ENCODE measurements at regions not wholly inside any gene's neighbourhood (a gene's known extent, or its start where the extent isn't known, plus 50 kb on each side); places are given as distances from the start of the nearest gene placed in this dataset.

DNA sequence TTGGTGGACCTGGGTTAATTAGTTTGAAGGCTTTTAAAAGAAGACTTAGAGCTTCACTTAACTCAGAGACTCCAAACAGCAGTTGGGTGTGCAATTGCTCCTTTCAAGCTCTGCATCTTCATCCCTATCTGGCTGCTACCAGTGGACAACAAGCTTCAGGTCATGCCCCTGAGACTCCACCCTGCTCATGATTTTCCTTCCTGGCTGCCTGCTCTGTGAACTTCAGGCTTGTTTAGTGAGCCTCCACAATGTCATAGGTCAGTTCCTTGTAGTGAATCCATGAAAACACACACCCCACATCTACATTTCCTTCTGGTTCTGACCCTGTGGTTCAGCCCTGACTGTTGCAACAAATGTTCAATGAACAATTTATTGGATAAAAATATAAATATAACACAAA is 61.1 kb upstream of the MARCKS start:
- Histone ChIP-seq H3K4me1 (no peaks in the 10 kb centered on the region), H3K36me3 (no peaks in the 10 kb centered on the region), H3K27ac (no peak overlapping the region), H3K4me3 (no peak overlapping the region), H3K27me3 (no peaks in the 10 kb centered on the region), H3K9me3 (no peaks in the 10 kb centered on the region)
- ATAC-seq (no peak), DNase-seq (no peak)
- no peak for TF ChIP-seq CTCF (IDR thresholded peaks at IDR 0.05)
- intact Hi-C loops (cut with DNase I), result no loop called here

GRCh38 chr6:113802779-113803178 is 54.4 kb upstream of the MARCKS start:
- H3K36me3 ChIP-seq, result no peaks in the 10 kb centered on the region
- no peak for TF ChIP-seq CTCF (IDR thresholded peaks at IDR 0.05)
- peaks cover 0 to 32% (median 0%) of the 10 kb centered on the region in 9 donors for H3K4me1 ChIP-seq
- intact Hi-C loops (cut with DNase I), result no loop called here
- peaks cover 0 to 5% (median 0%) of the 10 kb centered on the region in 11 donors for H3K9me3 ChIP-seq
- H3K27me3 ChIP-seq, result no peaks in the 10 kb centered on the region
- H3K4me3 ChIP-seq, result no peak overlapping the region
- H3K27ac ChIP-seq, result no peak overlapping the region
- ATAC-seq, result no peak
- no peak for DNase-seq

DNA sequence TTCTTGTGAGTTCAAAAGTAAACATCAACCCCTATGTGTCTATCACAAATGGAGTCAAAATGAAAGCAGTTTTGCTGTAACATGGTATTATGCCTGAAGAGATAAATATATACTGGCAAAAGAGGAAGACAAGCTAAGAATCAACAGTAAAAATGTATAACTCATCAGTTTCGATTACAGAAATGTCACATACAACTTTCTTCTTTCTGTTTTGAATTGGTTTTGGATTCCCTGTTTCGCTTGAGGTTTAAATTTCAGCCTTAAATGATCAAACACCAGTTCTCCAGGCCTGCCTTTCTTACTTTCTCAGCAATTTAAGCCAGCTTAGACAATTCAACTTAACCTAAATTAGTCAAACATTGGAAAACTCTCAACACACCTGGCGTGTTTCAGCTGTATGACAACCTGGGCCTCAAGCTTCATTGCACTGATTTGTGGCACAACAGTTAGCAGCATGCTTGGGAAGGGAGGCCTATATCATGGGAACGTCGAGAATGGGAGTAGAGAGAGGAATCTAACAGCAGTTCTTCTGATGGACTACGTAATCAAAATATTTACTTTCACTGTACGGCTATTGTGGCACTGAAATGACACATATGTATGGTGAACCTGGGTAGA is 51.9 kb upstream of the MARCKS start:
- intact Hi-C loops (cut with DNase I), result no loop called here

DNA sequence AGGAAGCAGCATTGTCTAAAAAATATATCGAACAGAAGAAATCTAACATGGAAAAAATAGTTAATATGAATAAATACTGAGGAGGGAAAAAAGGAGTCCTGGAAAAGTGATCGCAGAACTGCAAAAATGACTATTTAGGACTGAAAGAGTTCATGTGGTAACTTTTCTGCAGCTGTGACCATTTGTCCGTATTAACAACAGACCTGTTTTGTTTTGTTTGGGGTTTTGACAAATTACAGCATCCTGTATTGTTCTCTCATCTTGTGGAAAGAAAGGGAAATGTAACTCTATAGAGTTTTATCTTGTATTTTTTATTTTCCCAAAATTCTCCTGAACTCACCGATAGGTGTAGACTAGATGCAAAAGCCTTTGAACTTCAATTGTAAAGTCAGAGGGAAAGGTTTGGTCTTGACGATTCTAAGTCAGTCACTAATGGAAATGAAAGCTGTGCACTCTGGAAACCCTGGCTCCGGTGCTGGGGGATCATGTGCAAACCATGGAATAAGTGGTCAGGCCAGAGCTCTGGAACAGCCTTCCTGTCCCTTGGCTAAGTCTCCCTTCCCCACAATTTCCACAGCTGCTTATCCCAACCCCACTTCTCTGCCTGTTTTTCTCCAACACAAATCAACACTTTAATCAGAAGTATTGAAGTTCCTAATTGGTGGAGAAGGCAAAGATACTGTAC is 51.2 kb upstream of the MARCKS start:
- DNase-seq (peak in 1 of 2 donors; percentile 38), ATAC-seq (peak in 6 of 8 donors; percentile 74 to 86 (median 81))
- no peaks in the 10 kb centered on the region for H3K36me3 ChIP-seq
- H3K27ac ChIP-seq, result peak overlapping the region in 9 of 10 donors; percentile 23 to 83 (median 44)
- whole genome bisulfite sequencing, 2 donors, result 66 to 67% methylated on average over 6 of the region's 6 CpGs
- no peak for TF ChIP-seq CTCF (IDR thresholded peaks at IDR 0.05)
- intact Hi-C loops (cut with DNase I), result no loop called here
- peaks cover 0 to 6% (median 0%) of the 10 kb centered on the region in 11 donors for H3K9me3 ChIP-seq
- no peak overlapping the region for H3K4me3 ChIP-seq
- peaks cover 0 to 51% (median 0%) of the 10 kb centered on the region in 9 donors for H3K4me1 ChIP-seq
- no peaks in the 10 kb centered on the region for H3K27me3 ChIP-seq

More for the DNA sequence above, 51.9 kb upstream of the MARCKS start:
- Histone ChIP-seq H3K9me3 (peaks cover 0 to 6% (median 0%) of the 10 kb centered on the region in 11 donors), H3K27ac (peak overlapping the region in 9 of 10 donors; percentile 23 to 83 (median 44)), H3K36me3 (no peaks in the 10 kb centered on the region), H3K4me1 (peaks cover 0 to 51% (median 0%) of the 10 kb centered on the region in 9 donors), H3K27me3 (no peaks in the 10 kb centered on the region), H3K4me3 (no peak overlapping the region)
- 79 to 81% methylated on average over 7 of the region's 7 CpGs for WGBS, 2 donors
- ATAC-seq, result peak in 1 of 8 donors; percentile 55
- TF ChIP-seq CTCF (IDR thresholded peaks at IDR 0.05), result no peak
- DNase-seq, result no peak
